Stimulated activated CD4-positive, alpha-beta T cell treated with anti-CD3 and anti-CD28 coated beads, Interleukin-2, amount 100 ng/mL, for 4 hours (primary cell): ENCODE measurements at regions not wholly inside any gene's neighbourhood (a gene's known extent, or its start where the extent isn't known, plus 50 kb on each side); places are given as distances from the start of the nearest gene placed in this dataset.

Source experiments
- DNase-seq: peaks from one replicate; pipeline ENCODE4 v3.0.0-alpha.2; 2020; ENCODE audit warnings: low read depth

GRCh38 chr21:38556390-38556789 is 58.1 kb upstream of the ERG start:
- no peak for DNase-seq

- DNase-seq, result no peak
Observed at GRCh38 chr21:38561205-38561604, 62.9 kb upstream of the ERG start.

- no peak for DNase-seq
Observed at GRCh38 chr21:38561613-38562581, 63.6 kb upstream of the ERG start.

GRCh38 chr21:38567335-38567969 is 69.2 kb upstream of the ERG start:
- no peak for DNase-seq

- no peak for DNase-seq
Observed at GRCh38 chr21:38567970-38568360, 69.7 kb upstream of the ERG start.

- no peak for DNase-seq
Observed at GRCh38 chr21:38569733-38570132, 71.5 kb upstream of the ERG start.

- DNase-seq, result no peak
Observed at GRCh38 chr21:38570596-38570995, 72.3 kb upstream of the ERG start.

GRCh38 chr21:38574895-38575575 is 76.8 kb upstream of the ERG start:
- DNase-seq, result no peak

GRCh38 chr21:38577887-38578286 is 79.6 kb upstream of the ERG start:
- DNase-seq, result no peak

GRCh38 chr21:38590449-38591217 is 92.4 kb upstream of the ERG start:
- DNase-seq, result no peak

GRCh38 chr21:38591218-38591537 is 92.9 kb upstream of the ERG start:
- DNase-seq, result no peak

- no peak for DNase-seq
Observed at GRCh38 chr21:38596264-38597042, 98.2 kb upstream of the ERG start.

GRCh38 chr21:38597421-38597820 is 99.1 kb upstream of the ERG start:
- no peak for DNase-seq

GRCh38 chr21:38598413-38598812 is 100.1 kb upstream of the ERG start:
- DNase-seq, result no peak

- no peak for DNase-seq
Observed at GRCh38 chr21:38599381-38599975, 101.2 kb upstream of the ERG start.

GRCh38 chr21:38600106-38600505 is 101.8 kb upstream of the ERG start:
- no peak for DNase-seq

- DNase-seq, result no peak
Observed at GRCh38 chr21:38605236-38605635, 107.0 kb upstream of the ERG start.

GRCh38 chr21:38609580-38609979 is 111.3 kb upstream of the ERG start:
- DNase-seq, result no peak

GRCh38 chr21:38610623-38611251 is 112.5 kb upstream of the ERG start:
- DNase-seq, result no peak

GRCh38 chr21:38611277-38611676 is 113.0 kb upstream of the ERG start:
- DNase-seq, result no peak

- DNase-seq, result no peak
Observed at GRCh38 chr21:38613686-38614085, 115.4 kb upstream of the ERG start.
